CD4-positive, alpha-beta T cell treated with Interleukin-15 for 4 hours (primary cell): ENCODE measurements at regions not wholly inside any gene's neighbourhood (a gene's known extent, or its start where the extent isn't known, plus 50 kb on each side); places are given as distances from the start of the nearest gene placed in this dataset.

ENCODE experiments used
- DNase-seq: peaks from one replicate; pipeline ENCODE4 v3.0.0-alpha.2; 2020; ENCODE audit warnings: low spot score

DNA sequence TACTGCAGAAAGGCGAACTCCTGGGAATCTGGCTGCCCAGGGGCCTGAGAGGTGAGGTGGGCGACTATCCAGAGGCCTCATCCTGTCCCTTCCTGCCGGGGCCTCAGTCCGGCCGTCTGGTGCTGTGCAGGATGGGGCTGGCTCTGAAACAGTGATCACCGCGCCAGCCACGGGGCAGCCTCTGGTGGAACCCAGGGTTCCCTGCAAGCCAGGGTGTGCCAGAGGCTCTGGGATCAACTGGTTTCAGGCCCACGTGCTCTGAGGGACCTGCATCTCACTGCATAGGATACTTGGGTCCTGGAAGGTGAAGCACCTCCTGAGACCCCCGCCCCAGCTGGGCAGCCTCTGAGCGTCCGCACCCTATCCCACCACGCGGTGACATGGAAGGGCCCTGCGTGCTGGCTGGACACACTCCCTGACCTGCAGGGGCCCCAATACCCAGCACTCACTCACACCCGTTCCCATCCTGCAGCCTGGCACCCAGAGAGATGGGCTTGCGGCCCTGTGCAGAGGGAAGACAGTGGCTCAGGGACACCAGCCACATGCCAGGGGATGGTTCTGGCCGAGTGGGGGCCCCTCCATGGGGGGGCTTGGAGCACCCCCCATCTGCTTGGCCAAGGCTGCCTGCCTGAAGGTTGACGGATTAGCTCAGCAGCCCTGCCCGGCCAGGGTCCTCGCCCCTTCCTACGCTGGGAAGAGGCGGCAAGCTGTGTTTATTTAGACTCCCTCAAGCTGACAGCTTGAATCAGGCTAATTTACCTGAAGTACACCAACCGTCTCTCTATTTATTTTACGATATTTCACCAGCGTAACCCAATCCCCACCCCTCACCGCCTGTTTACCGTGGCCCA, 64.3 kb upstream of the TTC34 start:
- DNase-seq = no peak

DNA sequence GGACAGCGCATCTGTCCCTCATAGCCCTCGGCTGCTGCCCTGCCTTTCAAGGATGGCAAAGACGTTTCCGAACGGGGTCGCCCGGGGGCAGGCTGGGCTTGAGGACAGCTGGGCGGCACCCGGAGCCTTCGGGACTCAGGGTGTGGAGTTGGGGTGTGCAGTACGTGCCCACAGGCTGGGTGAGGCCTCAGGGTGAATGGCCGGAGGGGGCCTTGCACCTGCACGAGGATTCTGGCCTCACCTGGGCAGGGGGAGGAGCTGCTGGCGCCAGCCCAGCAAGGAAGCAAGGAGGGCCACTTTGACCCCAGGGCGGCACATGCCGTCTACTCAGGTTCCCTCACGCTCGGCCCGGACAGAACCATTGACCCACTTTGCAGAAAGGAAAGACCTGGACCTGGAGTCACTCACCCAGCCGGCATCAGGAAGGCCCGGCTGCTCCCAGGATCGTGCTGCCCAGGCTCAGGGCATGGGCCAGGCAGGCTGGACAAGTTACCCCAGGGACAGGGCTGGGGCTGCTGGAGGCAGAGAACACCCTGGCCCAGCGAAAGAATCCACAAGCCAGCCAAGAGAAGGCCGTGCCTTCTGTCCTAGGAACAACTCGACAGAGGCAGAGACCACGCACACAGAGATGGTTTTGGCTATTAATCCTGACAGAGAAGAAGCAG, 65.1 kb upstream of the TTC34 start:
- no peak for DNase-seq

DNA sequence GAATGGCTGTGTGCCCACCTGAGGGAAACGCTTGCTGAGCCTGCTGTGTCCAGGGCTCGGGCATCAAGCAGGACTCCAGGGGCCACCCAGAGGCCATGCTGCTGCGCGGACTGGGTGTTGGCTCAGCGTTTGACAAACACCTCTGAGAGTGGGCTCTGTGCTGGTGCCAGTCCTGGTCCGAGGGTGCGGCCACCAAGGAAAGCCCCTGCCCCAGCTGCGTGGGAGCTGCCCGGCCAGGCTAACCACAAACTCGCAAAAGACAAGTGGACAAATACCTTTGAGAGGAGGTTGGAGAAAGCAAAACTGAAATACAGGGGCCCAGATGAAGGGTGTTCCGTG, 65.6 kb upstream of the TTC34 start:
- no peak for DNase-seq

DNA sequence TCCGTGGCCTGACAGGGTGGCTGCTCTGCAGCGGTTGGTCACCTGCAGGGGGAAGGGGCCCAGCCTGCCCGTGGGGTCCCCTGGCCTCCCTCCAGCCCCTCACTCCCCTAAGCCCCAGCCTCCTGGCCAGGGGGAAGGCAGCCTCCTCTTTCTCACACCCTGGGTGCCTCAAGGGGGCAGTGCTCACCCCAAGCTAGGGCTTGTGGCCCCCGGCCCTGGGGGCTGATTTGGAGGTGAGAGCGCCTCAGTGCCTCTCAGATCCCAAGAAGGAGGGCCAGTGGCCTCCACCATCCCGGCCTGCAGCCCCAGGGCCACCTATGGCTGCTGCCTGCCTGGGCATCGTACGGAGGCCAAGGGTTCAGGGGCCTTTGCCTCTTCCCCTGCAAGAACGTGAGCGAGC, 66.4 kb upstream of the TTC34 start:
- DNase-seq = no peak

DNA sequence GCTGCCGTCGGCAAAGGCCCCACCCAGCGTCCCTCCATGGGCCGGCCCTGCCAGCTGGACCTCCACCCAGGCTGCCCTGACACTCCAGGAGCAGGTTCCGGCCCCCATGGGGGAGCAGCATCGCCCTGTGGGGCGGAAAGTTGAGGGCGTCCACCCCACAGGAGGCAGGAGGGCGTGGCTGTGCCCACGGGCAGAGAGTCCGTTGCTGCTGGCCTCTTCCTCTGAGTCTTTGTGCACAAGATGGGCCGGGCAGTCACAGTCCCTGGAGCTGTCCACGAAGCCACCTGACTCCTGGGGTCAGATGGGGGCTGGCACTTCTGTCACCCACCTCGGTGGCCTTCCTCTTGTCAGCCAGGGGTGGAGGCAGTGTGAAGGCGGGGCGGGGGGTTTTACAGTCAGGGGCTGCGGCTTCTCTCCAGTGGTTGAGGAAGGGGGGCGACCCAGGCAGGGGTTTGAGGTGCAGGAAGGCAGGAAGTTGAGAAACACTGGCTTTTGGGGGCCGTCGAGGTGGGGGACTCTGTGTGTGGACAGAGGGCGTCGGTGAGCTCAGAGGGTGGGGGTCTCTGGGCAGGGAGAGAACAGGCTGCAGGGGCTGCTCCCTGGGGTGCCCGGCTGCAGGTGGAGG, 67.2 kb upstream of the TTC34 start:
- DNase-seq = no peak

DNA sequence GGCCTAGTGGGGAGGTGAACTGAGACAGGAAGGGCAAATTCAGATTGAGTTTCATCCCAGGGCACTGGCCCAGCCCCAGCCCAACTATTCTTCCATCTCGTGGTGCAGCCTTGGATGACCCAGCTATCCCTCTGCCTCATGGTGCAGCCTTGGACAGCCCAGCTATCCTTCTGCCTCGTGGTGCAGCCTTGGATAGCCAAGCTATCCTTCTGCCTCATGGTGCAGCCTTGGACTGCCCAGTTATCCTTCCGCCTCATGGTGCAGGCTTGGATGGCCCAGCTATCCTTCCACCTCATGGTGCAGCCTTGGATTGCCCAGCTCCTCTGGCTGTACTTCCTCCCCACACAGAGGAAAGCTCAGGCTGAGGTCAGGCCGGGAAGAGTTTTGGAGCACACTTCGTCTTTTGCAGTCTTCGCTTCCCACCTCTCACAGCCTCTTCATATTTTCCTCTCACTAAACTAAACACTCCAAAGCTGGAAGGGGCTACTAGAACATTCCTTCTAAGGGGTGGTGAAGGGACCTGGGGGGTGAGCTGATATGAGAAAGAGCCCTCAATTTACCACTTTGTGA, 69.8 kb upstream of the TTC34 start:
- no peak for DNase-seq

DNA sequence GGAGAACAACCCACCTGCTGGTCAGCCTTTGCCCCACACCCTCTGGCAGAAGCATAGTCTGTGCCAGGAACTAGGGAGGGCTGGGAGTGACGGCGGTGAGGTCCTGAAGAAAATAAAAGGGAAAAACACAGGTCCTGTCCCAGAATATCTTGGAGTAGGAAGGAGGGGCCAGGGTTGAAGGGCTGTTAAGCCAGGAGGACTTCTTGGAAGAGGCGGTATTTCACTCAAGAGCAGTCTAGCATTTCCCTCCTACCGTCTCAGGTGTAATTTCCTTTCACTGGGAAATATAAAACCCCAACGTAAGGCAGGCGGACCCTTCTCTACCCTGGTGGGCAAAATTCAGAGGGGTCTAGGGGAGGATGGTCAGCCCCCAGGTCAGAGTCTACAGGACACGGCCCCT, 72.7 kb upstream of the TTC34 start:
- no peak for DNase-seq

DNA sequence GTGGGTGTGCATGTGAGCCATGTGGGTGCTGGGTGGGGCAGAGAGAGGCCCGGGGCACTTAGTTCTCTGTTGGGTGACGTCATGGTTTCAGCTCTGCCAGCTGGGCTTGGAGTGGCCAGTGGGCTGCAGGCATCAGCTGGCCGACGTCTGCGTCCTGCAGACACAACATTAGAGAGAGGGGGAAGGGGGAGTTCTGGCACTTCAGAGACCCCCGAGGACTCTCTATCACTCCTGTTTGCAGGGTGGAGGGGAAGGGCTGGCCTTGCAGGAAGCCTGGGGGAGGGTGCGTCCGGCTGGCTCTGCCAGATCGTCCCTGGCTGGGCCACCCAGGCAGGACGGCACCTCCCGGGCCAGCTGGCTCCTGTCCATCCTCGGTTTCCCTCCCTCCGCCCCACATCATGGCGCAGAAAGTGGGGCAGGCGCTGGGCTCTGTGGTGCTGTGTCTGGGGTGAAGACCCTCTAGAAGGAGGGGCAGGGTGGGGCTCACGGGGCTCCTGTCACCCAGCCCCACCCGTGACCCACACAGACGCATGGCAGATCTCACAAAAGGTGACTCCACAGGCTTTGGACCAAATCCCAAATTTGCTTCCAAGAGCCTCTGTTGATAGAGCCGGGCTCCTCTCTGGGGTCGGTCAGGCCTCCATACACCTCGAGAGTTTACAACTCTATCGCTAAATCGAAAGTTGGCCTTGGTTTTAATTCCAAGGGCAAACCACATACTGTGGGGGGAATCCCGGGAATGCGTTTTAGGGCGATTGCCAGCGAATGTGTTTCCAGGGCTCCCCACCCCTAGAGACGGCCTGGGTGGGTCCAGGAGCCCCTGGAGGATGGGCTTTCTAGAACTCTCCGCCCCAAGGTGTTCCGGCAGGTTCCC, 73.4 kb upstream of the TTC34 start:
- DNase-seq = no peak

DNA sequence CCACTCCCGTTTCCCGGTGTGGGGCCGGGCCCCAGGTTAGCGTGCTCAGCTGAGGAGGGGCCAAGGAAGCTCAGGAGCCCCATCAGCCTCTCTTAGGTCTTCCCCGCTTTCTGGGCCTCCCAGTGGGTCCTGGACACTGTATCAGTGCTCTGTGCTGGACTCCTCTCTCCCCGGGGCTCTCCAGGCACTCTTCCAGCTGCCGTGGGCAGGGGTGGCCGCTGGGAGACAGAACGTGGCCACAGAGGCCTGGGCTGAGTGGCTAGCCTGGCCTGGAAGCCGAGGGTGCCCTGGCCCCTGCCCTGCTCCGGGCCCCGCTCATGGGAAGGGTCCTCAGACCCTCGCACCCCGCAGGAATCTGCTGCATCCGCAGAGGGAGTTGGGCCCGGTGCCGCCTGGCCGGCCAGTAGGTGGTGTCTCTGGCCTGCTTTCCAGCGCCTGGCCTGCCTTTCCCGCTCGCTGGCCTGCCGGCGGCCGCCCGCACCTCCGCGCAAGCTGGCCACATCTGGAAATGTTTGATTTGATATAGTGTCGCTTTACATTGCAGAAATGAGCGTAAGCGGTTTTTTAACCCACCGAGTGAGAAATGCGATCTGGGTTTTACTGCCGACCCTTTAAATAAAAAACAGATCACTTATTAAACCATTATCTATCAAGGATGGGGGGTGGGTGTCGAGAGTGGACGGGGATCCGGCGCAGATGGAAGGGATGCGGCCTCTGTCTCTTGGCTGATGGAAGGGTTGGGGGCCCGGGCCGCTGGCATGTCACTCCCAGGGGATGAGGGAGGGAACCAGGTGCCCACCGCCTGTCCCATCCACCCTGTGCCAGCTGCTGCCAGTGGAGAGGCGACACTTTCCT, 74.4 kb upstream of the TTC34 start:
- DNase-seq = no peak

DNA sequence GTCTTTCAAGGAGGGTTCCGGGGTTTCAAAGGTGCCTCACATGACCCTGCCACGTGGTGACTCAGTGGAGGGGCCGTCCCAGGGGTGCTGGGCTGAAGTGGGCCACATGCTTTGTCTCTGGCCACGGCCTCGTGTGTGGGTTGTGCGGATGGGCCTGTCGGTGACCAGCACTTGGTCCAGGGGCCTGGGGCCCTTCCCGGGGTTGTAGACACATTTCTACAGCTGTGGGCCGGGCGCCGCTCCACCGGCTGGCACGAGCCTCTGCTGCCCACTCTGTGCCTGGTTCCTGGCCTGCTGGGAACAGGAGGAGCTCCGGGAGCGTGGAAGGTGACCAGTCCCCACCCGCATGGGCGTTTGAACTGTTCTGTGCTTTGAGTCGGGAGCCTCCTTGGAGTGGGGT, 75.4 kb upstream of the TTC34 start:
- no peak for DNase-seq

DNA sequence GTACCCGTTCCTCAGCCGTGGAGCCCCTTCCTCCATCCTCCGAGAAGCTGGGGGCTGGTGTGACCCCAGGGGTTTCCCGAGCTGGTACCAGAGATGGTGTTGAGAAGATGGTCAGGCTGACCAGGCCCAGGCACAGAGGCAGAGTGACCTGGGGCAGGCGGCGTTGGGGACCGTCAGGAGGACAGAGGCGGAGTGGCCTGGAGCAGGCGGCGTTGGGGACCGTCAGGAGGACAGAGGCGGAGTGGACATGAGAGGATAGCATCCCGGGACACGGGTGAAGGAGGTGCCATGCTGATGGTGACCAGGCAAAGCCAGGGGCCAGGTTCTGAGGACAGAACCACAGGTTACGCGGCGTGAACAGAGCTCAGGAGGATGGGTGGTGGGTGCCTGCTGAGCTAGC, 75.9 kb upstream of the TTC34 start:
- no peak for DNase-seq

DNA sequence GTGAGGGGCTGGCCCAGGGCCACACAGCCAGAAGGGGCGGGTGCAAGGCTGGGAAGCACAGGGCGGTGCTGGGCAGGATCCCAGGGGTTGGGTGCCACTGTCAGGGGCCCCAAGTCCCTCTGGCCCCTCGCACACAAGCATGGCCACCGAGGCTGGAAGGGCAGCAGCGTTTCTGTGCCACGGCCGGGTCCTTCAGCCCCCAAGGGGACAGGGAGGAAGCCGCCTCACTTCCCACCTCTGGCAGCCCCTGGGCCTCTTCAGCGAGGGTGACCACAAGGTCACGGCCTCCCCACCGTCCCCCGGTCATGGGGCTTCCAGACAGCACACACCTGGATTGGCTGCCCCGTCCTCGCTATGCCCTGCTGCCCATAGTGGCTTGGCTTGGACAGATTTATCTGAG, 77.1 kb upstream of the TTC34 start:
- DNase-seq = no peak

DNA sequence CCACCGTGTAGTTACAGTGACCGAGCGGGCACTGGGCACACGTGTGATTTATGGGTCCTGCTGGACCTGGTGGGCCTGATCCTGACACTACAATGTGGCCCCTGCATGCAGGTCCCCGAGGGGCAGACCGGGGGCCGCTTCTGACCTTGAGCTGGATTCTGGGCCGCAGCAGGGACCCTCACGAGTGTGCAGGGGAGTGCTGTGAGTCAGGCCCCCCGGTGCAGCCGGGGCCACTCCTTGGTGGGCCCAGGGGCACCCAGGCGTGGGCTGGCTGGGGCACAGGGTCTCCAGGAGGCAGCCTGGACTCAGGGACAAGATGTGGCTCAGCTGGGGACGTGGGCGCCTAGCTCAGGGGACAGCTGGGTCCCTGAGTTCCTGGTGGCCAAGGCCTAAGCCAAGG, 77.5 kb upstream of the TTC34 start:
- DNase-seq = no peak

DNA sequence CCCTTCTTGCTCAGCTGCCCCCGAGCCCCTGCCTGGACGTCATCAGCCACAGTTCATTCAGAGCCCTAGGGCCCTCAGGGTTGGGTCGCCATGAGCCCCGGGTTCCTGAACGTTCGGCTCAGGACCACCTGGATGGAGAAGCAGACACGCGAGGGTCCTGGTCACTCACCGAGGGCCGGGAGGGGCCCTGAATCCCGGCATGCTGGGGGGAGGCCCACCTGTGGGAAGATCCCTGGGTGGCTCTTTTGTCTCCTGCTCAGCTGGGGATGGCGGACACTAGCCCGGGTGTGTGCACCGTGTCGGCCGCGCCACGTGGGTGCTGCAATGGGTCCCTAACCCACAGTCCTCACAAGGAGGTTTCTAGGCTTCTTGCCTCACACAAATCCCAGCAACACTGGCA, 78.1 kb upstream of the TTC34 start:
- DNase-seq = no peak

DNA sequence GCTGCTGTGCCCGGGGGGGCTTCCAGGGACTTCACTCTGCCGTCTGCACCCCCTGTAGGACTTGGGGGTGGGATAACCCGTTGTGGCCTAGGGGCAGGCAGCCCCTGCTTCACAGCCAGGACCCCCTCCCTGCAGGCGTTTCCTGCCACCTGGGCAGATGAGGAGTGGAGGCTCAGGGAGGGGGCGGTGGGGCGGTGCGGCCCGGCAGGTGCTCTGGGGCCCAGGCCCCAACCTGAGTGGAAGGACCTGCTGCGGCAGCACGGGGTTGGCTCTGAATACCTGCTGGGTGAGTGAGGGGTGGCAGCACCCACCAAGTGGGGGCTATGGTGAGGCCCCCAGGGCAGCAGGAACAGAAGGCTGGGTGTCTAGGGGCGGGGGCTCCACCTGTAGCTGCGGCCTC, 78.6 kb upstream of the TTC34 start:
- no peak for DNase-seq

DNA sequence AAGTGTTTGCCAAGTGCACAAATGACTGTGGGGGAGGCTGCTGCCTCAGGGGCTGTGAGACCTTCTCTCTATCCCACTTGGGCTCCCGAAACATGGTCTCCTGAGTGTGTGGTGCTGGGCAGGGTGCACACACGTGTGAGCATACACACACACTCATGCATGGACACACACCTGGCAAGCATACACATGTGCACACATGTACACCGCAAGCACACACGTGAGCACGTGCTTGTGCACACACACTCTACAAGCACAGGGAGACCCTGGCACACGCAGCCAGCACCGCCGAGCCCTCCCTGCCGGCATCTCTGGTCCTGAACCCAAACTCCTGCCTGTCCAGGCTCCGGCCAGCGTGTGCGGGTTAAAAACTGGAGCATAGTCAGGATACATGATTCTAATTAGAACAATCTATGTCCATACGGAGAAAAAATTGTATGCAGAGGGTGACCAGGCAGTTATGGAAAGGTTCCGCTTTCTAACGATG, 79.4 kb upstream of the TTC34 start:
- no peak for DNase-seq

DNA sequence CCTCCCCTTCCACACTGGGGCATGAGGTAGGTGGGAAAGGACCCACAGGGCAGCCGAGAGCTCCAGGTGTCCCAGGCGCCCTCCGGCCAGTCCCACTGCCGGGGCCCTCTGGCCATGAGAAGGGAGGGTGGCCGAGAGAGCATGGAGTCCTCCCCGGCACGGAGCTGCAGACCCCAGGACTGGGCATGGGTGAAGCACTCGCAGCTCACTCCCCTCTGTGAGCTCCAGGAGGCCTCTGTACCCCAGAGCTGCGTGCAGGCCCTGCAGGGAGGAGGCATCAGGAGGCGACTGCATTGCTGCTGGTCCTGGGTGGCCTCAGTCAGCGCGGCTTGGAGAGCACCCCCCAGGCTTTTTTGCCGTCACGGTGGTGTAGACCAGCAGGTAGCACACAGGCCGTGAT, 80.1 kb upstream of the TTC34 start:
- no peak for DNase-seq

DNA sequence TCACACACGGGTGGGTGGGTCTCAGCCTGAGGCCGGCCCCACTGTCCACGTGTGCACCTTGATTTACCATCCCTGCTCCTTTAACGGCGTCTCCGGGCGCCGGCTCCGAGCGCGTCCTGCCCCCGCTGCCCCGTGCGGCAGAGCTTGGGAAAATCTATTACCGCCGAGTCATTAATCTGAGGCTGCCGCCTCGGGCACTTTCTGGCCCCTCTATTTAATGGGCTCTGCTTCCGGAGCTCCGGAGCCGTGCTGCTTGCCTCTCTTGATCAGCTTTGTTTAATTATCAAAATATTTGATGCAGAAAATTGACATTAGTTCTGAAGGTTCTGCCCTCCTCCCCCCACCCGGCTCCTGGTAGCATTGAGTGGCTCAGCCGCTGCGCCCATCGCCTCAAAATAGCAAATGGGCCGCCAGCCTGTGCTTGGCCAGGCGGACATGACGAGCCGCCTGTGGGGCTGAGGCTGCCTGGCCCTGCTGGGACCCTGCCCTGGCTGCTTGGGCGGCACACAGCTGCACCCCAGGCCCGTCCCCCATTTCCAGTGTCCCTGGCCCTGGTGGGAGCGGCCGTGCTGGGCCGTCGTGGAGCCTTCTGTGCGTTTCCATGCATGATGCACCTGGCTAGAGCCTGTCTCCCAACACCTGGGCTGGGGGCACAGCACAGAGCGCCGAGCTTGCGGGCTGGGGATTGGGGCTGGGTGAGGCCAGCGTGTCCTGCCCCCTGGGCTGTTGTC, 81.6 kb upstream of the TTC34 start:
- DNase-seq = no peak

DNA sequence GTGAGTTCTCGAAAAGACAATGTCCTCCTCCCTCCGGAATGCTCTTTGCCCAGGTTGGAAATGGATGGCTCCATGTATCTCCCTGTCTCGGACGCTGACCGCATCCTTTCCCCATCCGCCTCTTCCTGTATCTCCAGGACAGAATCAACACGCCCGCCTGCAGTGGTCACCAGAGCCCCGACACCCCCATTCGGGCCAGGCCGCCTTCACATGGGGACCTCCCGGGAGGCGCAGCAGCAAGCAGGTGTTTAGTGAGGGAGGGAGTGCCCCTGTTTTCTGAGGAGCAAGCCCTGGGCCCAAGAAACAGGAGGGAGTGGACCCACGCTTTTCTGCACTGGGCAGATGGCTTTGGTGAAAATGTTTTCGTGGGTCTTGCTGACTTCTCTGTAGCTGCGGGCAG, 83.5 kb upstream of the TTC34 start:
- no peak for DNase-seq

DNA sequence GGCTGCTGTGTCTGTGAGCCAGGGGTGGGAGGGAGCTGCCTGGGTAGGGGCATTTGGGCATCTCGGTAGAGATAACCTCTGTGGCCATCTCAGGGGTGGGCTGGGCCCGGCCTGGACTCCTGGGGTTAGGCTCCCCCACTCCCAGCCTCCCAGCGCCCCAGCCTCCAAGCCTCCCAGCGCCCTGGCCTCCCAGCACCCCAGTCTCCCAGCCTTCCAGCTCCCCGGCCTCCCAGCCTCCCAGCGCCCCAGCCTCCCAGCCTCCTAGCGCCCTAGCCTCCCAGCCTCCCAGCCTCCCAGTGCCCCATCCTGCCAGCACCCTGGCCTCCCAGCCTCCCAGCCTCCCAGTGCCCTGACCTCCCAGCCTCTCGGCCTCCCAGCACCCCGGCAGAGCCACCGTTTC, 85.1 kb upstream of the TTC34 start:
- DNase-seq = no peak
